SKM-1 (cell line): ENCODE measurements at regions not wholly inside any gene's neighbourhood (a gene's known extent, or its start where the extent isn't known, plus 50 kb on each side); places are given as distances from the start of the nearest gene placed in this dataset.

Experiments
- DNase-seq: peaks from one replicate; lab custom pipeline; 2025; ENCODE audit not compliant: unreplicated experiment; lab: John Stamatoyannopoulos, UW

DNA sequence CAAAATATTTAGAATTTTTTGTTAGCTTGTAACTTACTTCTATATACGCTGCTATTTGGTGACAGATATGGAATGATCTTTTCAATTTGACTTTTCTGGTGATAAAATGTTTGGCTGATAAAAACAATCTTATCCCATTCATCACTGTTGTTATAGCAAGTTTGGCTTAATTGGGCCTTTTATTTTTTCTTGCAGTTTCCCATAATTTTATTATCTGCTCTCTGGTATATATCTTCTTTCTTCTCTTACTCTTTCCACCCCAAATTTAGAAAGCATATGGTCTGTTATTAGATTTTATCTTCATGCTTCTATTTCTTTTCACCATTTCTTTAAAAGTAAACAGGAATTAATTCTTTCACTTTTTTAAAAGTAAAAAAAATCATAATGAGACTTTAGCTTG lies 474.4 kb downstream of the TLE1 start:
- no peak for DNase-seq

DNA sequence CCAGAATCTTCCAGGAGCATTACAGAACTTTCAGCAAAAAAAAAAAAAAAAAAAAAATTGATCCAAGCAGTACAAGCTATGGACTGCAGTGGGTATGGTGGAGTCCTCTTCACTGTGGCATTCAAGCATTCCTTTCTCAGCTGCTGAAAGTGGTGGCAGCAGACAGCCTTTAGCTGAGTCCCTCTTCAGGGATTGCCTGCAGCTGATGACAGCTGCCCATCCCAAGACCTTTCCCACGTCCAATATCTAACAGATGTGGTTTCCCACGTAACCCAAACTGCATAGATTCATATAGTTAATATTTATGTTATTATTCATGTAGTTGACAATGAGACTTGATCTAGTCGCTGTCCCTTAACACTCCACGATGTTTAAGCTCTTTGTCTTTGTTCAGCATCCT lies 475.9 kb downstream of the TLE1 start:
- DNase-seq = no peak

DNA sequence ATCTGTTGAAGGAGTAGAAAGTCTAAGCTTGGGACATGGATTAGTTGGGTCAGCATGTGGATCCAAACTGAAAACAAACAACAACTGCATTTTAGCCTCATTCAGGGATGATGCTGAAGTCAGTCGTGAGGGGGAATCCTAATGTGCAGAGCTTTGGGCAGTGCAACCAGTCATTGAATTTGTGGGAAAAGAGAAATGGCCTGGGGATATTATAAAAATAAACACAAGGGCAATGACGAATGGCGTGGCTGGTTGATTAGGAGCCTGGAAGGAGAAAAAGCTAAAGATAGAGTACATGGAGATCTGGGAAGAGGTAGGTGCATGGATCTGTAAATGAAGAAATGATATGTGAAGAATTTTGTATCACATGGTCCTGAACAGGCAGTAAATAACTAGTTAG lies 477.6 kb downstream of the TLE1 start:
- no peak for DNase-seq

DNA sequence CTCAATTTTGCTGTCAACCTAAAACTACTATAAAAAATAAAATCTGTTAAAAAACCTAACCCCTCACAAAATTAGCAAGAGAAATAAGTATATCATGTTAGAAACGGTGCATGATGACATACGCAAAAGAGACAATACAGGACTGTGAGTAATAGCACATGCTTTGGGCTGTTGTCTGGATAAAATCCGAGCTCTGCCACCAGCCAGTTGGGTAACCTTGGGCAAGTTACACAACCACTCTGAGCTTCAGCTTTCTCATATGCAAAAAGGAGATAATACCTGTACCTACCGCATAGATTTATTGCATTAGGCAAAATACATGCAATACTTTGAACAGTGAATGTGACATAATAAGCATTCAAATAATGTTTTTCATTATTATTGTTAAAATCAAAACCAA lies 481.7 kb downstream of the TLE1 start:
- no peak for DNase-seq

DNA sequence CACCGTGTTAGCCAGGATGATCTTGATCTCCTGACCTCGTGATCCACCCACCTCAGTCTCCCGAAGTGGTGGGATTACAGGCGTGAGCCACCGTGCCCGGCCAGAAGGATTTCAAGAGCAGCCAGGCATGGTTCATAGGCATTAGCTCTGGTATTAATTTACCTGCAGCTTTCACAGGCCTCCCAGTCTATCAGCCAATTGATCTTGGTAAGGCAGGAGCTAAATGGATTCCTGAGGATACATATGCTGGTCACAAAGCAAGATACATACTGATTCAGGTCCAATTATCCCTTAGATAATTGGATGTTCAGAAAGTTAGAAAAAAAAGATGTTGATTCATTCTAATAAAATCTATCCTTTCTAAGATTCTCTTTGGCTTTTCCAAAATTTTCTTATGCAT lies 487.1 kb downstream of the TLE1 start:
- no peak for DNase-seq

DNA sequence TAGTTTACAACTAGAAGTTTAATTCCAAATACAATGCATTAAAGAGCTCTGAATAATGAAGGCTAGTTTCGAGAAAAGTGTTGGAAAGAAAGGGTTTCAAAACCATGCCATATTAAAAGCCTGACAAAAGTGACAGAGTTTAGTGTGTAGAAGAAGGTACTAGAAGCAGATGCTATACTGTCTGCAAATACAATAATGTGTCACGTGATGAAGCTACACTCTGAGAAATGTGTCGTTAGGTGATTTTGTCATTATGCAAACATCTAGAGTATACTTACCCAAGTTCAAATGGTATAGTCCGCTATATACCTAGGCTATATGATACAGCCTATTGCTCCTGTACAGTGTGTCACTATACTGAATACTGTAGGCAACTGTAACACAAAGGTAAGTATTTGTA lies 494.1 kb downstream of the TLE1 start:
- no peak for DNase-seq

DNA sequence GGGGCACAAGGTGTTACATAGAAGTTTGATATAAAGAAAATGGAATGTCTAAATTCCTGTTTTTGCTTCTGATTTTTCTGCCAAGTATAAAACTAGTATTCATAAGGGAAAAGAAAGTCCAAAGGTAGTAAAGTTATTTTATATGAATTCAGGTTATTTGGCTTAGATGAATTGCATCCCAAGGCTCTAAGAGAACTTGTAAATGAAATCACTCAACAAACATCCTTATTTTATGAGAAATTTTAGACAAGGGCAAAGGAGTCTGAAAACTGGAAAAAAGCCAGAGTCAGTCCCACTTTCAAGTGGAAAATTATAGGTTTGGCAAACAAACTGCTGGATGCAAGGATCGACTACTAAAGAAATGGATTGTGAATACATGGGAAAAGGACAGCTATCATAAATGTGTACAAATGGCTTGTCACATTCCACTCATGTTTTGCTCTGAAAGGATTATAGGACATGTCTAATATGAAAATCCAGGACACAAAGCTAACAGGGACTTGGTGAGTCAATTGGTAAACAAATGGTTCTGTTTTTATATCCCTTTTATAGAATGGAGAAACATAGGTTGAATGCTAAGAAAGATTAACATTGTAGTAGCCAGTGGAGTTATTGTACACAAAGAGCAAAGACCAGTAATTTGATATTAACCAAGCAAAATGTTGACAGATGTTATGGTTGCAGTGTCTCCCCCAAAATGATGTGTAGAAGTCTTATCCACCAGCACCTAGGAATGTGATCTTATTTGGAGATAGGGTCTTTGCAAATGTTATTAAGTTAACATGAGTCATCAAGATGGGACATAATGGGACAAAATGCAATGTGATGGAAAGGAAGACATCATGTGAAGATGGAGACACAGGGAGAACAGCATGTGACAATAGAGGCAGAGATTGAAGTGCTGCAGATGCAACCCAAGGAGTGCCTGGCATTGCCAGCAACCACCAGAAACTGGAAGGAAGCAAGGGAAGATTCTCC lies 495.7 kb downstream of the TLE1 start:
- DNase-seq = no peak

DNA sequence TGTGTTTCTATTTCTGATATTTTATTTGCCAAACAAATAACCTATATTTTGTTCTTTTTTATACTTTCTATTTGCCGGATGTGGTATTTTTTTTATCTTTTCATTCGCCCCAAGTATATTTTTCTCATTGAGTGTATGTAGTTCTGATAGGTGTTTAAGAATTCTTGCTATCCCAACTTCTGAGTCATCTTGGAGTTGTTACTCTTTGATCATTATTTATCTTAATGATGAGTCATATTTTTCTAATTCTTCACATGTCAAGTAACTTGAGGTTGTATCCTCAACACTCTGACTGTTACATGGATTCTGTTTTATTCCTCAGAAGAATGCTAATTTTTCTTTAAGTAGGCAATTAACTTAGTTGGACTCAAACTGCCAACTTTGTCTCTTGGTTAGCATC lies 498.1 kb downstream of the TLE1 start:
- no peak for DNase-seq

DNA sequence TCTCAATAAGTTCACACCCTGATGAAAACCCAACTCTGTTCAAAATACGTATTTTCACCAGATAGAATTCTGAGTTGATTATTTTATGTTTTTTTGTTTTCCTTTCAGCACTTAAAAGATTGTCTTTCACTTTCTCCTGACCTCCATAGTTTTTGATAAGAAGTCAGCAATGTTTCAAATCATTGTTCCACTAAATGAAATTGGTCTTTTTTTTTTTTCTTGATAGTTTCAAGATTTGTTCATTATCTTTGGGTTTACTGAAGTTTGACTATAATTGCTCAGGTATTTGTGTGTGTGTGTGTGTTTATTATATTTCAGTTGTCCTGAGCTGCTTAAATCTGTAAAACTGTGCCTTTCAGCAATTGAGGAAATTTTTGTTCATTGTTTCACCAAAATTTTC lies 498.7 kb downstream of the TLE1 start:
- DNase-seq = no peak

DNA sequence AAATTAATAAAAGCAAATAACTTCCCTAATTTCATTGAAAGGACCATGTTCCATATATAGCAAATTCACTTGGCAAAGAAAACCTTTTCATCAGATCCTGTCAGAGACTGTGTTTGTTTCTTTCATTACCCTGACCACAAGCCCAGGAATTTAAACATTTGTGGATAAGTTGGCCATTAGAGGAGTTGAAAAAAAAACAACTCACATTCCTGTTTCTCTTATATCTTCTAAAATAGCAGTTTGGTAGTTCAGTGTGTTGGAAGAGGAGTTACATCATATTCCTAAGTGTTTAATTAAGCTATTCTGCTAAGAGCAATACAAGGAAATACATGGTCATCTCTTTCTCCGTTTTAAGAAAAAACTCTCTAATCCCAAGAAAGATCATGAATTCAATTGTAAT lies 505.6 kb downstream of the TLE1 start:
- no peak for DNase-seq

DNA sequence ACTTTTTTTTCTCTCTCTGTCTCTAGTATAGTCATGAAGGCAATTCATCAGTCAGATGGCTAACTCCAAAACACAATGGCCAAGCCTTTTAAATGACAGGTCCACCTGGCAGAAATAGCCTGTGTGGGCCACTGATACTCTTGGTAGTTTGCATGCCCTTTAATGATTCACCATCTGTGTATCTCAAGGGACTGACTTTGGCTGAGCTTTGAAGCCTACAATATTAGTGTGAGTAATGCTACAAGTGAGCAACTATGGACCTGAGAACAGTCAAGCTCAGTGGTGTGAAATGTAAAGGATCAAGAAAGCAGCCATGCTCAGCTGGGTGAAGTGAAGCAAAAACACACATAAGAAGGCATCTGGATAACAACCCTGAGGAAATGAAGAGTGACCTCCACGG lies 506.9 kb downstream of the TLE1 start:
- no peak for DNase-seq

DNA sequence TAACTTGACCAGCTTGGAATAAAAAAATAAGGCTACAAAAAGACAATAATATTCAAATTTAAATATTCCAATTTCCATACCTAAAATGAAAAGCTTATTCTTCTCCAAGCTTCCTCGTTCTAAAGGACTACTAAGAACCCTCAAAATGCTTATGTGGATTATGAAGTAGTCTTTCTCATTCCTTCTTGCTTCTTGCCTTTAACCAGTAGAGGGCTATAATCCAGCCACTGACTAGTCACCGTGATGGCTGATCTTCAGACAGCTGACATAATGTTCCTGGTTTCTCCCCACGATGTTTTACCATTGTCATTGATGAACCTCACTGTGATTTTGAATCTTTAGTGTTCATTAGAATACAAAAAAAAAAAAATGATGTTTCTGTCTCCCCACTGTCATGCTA lies 515.3 kb downstream of the TLE1 start:
- DNase-seq = no peak

DNA sequence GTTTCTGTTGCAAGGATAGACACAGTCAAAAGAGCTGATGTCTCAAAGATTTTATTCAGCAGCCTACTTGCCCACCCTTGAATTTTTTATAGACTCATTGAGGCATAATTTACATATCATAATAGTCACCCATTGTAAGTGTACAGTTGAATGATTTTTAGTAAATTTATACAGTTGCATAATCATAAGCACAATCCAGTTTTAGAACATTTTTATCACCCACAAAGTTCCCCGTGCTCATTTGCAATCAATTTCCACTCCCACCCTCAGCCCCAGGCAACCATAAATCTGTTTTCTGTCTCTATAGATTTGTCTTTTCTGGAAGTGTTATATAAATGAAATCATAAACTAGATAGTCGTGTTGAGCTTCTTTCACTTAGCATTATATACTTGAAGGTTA lies 517.7 kb downstream of the TLE1 start:
- DNase-seq = no peak

DNA sequence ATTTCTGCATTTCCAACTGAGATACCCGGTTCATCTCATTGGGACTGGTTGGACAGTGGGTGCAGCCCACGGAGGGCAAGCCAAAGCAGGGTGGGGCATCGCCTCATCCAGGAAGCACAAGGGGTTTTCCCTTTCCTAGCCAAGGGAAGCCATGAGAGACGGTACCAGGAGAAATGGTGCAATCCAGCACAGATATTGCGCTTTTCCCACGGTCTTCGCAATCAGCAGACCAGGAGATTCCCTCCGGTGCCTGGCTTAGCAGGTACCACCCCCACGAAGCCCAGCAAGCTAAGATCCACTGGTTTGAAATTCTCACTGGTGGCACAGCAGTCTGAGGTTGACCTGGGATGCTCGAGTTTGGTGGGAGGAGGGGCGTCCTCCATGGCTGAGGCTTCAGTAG lies 527.0 kb downstream of the TLE1 start:
- DNase-seq = no peak

DNA sequence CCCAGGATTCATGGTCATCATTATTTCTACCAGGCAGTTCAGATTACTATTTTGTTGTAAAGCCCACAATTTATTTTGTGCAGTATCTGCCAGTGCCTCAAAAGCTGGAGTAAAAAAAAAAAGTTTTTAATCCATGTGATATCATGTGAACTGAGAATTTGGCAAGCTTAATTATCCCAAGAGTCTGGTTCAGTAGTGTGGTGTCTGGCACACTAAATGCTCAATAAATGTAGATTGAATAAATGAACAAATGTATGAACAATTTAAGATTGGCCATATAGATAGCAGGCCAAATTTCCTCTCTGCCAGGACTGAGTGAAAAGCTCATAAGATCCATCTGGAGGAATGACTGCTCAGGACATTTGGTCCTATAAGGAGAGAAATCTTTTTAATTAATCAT lies 533.0 kb downstream of the TLE1 start:
- DNase-seq = no peak

DNA sequence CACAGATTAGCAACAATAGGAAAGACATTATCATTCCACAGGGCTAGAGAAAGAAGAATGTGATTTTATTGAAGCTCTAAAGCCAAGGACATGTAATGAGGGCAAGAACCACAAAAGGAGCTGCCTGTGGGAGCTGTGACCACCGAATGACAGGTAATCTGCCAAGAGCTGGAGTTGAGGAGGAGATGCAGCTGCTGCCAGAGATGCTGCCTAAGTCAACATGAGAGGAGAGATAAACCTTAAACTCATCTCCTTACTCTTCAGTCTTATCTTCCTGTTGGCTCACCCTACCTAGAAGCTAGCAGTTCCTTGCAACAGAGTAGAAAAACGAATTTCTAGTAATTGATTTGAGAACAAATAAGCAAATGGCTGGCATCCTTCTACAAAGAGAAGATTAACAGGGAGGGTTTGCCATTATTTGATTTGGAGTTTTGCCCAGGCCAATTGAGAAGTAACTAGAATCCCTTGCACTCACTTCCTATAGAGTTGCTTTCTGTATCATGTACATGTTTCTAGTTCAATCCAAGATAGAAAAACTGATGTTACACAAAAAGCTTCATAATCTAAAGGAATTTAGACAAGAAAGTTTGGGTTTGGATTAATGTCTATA lies 539.2 kb downstream of the TLE1 start:
- no peak for DNase-seq

DNA sequence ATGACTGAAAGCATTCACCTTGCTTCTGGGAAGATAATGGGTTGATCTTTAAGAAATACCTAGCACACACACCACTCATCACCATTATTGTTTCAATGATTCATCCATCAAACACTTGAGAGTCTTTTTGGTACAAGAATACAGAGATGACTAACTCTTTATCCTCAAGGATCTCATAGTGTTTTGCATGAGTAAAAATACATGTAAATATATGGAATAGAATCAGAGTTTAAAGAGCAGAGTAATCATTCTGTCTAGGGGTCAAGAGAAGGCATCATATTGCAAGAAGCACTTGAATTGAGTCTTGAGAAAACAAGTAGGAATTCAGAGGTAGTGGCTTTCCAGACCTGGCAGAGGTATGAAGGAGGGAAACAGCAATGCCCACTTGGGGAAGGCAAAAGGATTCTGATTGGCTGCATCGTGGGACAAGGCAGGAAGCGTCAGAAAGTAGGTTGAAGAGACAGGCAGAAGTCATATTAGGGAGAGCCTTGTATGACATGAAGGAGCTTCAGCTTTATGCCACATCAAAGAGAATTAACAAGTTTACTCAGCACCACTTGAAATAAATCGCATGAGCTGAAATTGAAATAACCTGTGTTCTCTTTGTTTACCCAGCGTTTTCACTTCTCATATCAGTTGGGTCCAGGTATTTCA lies 542.5 kb downstream of the TLE1 start:
- no peak for DNase-seq

DNA sequence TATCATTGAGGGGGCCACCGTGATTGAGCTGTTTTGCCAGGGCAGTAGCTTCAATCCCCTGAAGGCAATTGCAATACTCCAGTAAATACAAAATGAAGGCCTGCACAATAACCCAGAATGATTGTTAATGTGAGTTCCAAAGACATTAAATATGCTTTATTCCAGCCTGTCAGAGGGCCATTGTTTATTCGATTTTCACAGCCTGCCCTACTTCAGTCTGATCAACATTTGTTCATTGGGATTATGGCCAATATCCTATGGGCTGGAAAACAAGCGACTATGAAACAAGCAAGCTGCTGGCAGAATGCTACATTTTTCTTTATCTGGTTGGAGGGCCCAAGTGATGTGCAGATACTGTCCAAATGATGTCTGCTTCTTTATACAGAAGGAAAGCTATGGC lies 543.1 kb downstream of the TLE1 start:
- no peak for DNase-seq

DNA sequence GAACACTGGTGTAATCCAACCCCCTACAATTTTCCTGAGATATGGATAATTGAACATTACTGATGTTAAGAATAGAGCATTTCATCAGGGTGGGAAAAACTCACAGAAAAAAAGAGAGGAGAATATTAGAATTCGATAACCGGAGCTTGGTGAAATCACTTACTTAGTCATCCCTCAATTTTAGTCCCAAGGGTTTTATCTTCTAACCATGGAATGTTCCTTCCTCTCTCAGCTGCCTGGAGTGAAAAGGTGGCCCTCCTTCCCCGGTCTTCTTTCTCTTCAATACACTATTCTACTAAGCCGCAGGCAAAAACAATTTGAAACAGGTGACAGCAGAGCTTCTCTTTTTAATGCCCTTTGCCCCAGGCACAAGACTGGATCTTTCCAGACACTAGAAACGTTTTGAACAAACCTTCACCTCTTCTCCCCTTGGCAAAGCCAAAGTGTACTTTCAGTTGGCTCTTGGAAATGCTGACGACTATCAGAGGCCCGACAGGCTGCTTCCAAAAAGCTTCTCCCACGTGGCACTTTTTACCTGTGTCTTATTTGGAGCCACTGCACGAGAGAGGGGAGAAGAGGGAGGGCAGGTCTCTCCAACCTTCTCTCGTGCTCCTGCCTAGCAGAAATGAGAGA lies 543.9 kb downstream of the TLE1 start:
- no peak for DNase-seq

DNA sequence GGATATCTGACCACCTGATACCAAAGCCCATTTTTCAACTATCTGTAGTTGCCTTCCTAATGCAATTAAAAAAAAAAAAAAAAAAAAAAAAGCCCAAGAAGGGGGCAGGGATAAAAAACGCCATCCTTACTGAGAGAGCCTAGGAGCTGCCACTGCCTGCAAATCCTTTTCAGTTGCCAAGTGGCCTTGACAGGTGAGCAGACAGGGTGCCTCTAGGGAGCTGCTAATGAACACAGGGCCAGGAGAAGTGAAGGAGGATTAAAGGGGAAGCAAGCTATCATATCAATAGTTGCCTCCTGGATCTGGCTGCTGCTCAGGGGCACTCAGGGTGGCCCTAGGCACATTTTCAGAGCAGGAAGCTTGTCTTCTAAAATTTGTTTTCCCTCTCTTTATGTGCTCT lies 547.4 kb downstream of the TLE1 start:
- DNase-seq = no peak

DNA sequence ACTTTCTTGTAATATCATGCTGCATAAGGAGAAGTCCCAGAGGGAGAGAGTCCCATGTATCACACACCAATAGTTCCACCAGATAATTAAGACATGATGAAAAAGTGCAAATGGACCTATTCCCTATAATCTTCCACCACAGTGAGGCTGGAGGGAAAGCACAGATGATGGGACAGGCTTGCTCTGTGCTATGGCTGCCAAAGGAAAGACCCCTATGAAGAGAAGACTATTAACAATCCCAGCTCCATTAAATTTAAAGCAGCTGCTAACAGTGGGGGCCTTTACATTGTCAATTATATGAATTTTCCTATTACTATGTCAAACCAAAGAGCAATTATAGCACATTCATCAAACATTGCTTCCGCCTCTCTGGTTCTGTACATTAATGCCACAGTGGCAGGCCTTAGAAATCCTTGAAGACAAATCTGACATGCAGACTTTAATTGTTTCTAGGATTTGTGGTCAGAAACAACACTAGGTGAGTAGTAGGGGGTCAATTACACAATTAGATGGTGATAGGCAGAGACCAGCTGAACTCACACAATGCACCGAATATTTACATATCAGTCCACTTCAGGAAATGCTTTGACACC lies 551.3 kb downstream of the TLE1 start:
- no peak for DNase-seq
